B cell (primary cell): ENCODE measurements at regions not wholly inside any gene's neighbourhood (a gene's known extent, or its start where the extent isn't known, plus 50 kb on each side); places are given as distances from the start of the nearest gene placed in this dataset.

Source experiments
- ATAC-seq: fragments of 200-7000 bp; cut with Tn5 transposase; one replicate; pipeline ENCODE4 v1.10.0; 2021; ENCODE audit warnings: low read depth, mild to moderate bottlenecking, moderate number of reproducible peaks, moderate library complexity
- CTCF ChIA-PET: fragments of 350-600 bp; sonication (Branson Sonifier 250); formaldehyde crosslinking; loops from one replicate; lab custom pipeline; 2021; ENCODE audit warnings: antibody characterized with exemption, inconsistent platforms; lab: Charles Lee
- POLR2A ChIA-PET: fragments of 350-600 bp; sonication (Branson Sonifier 250); formaldehyde crosslinking; loops from one replicate; lab custom pipeline; 2021; ENCODE audit warnings: antibody characterized with exemption; lab: Charles Lee
- DNase-seq: peaks from one replicate; pipeline ENCODE4 v3.0.0; 2013
- H2AFZ ChIP-seq: 2 replicates; pipeline ENCODE4 v1.6.1; 2012; ENCODE audit warnings: mild to moderate bottlenecking, low read depth, low read length; ENCODE audit not compliant: insufficient read depth, poor library complexity, severe bottlenecking
- H3K27ac ChIP-seq, 2 donors: 1 replicate in 1 of 2; 2 replicates in 1 of 2; pipeline ENCODE4 v1.5.1; 2012 to 2013; ENCODE audit warnings: low read length in 2 of 2, mild to moderate bottlenecking in 2 of 2, moderate library complexity in 1 of 2
- H3K27me3 ChIP-seq, 4 experiments: fragments of 200-600 bp in 1 of 4; sonication (generic) in 1 of 4; replicated peaks in 1 of 4; 1 replicate in 2 of 4; 2 replicates in 2 of 4; pipeline versions ENCODE4 v1.6.1 to v1.7.0; 2013 to 2016; ENCODE audit warnings: low read length in 3 of 4, mild to moderate bottlenecking in 2 of 4, mixed read lengths in 1 of 4, moderate library complexity in 1 of 4; ENCODE audit not compliant: insufficient read depth in 4 of 4, control insufficient read depth in 3 of 4; ENCODE audit errors: control extremely low read depth in 1 of 4
- H3K36me3 ChIP-seq, 2 experiments: replicated peaks in 1 of 2; 1 replicate in 1 of 2; 2 replicates in 1 of 2; pipeline versions ENCODE4 v1.6.1 to v1.7.1; 2013; ENCODE audit warnings: low read length in 1 of 2; ENCODE audit not compliant: insufficient read depth in 2 of 2, control insufficient read depth in 1 of 2; ENCODE audit errors: control extremely low read depth in 1 of 2, extremely low read depth in 1 of 2
- H3K4me1 ChIP-seq, 2 donors: fragments of 200-600 bp in 1 of 2; sonication (generic) in 1 of 2; 1 replicate in 1 of 2; 2 replicates in 1 of 2; pipeline versions ENCODE4 v1.5.1 to v1.6.1; 2013 to 2017; ENCODE audit warnings: low read length in 2 of 2; ENCODE audit not compliant: control insufficient read depth in 2 of 2, insufficient read depth in 2 of 2
- H3K4me2 ChIP-seq: replicated peaks from 2 replicates; pipeline ENCODE3; 2012; ENCODE audit warnings: mild to moderate bottlenecking, low read depth, low read length; ENCODE audit not compliant: poor library complexity, severe bottlenecking
- H3K4me3 ChIP-seq, 5 experiments: fragments of 200-600 bp in 1 of 5; sonication (generic) in 1 of 5; 1 replicate in 3 of 5; 2 replicates in 2 of 5; pipeline versions ENCODE4 v1.5.1 to v1.7.0; 2011 to 2016; ENCODE audit warnings: low read length in 4 of 5, mild to moderate bottlenecking in 4 of 5, low read depth in 2 of 5, control low read depth in 1 of 5, moderate library complexity in 1 of 5; ENCODE audit not compliant: insufficient read depth in 1 of 5; ENCODE audit errors: control extremely low read depth in 1 of 5, extremely low read depth in 1 of 5
- H3K79me2 ChIP-seq: fragments of 200-600 bp; sonication (generic); one replicate; pipeline ENCODE4 v1.6.0; 2016; ENCODE audit warnings: low read length; ENCODE audit not compliant: control insufficient read depth, insufficient read depth
- H3K9ac ChIP-seq: fragments of 200-600 bp; sonication (generic); 2 replicates; pipeline ENCODE4 v1.6.1; 2017; ENCODE audit warnings: mild to moderate bottlenecking, low read length, moderate library complexity
- H3K9me3 ChIP-seq, 3 donors: one replicate each; pipeline versions ENCODE4 v1.6.1 to v1.7.1; 2013; ENCODE audit warnings: low read length in 2 of 3; ENCODE audit not compliant: control insufficient read depth in 2 of 3, insufficient read depth in 1 of 3; ENCODE audit errors: control extremely low read depth in 1 of 3
- H4K20me1 ChIP-seq: 2 replicates; pipeline ENCODE4 v1.6.0; 2012; ENCODE audit warnings: mild to moderate bottlenecking, low read length; ENCODE audit not compliant: insufficient read depth, control insufficient read depth, poor library complexity, severe bottlenecking
- H3K27ac Mint-ChIP-seq: one replicate; pipeline ENCODE4 v1.8.0; 2021; ENCODE audit warnings: mixed read lengths
- H3K27me3 Mint-ChIP-seq: one replicate; pipeline ENCODE4 v1.8.0; 2021; ENCODE audit warnings: mixed read lengths
- H3K4me1 Mint-ChIP-seq: one replicate; pipeline ENCODE4 v1.8.0; 2021; ENCODE audit warnings: mixed read lengths
- H3K4me3 Mint-ChIP-seq: one replicate; pipeline ENCODE4 v1.8.0; 2021; ENCODE audit warnings: mixed read lengths
- H3K9me3 Mint-ChIP-seq: one replicate; pipeline ENCODE4 v1.8.0; 2022; ENCODE audit warnings: mixed read lengths; ENCODE audit not compliant: insufficient read depth
- EZH2 ChIP-seq: IDR thresholded peaks from 2 replicates; pipeline ENCODE4 v1.6.1; 2012; ENCODE audit warnings: borderline replicate concordance, low read depth, mild to moderate bottlenecking, moderate library complexity, low read length; ENCODE audit not compliant: insufficient read depth, poor library complexity, severe bottlenecking
- WGBS: methylation state at CpG from one replicate; pipeline ENCODE4 v1.1.5; 2013; ENCODE audit warnings: missing lambda C conversion rate; ENCODE audit not compliant: insufficient coverage; 5-methylcytosine and 5-hydroxymethylcytosine counted together
- intact Hi-C: fragments of 100-400 bp; cut with micrococcal nuclease; formaldehyde crosslinking; loops from one replicate; pipeline ENCODE4 v1.10.0; 2022
- TF ChIP-seq, protein P1 (sequence below): fragments of 200-600 bp; IDR thresholded peaks from one replicate; pipeline ENCODE4 v1.8.0; 2022; ENCODE audit warnings: antibody characterized with exemption, mild to moderate bottlenecking

DNA sequence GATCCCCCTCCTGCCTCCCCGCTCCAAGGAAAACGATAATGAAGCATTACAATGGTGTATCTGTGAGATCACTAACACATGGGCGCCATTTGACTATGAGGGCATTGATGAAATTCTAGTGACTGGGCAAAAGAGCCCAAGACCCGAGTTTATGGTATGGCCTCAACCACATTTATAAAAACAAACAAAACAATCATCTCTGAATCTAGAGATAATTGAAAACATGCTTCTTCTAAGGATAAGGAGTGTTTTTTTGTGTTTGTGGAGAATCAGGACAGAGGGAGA lies 100.9 kb upstream of the SEMA6A start:
- peaks cover 3% of the 10 kb centered on the region for H3K9me3 Mint-ChIP-seq
- no peaks in the 10 kb centered on the region for H3K79me2 ChIP-seq
- H4K20me1 ChIP-seq: no peaks in the 10 kb centered on the region
- ATAC-seq (no peak), DNase-seq (no peak)
- H3K9me3 ChIP-seq: no peaks in the 10 kb centered on the region
- no peak for TF ChIP-seq EZH2
- TF ChIP-seq, protein P1, sequence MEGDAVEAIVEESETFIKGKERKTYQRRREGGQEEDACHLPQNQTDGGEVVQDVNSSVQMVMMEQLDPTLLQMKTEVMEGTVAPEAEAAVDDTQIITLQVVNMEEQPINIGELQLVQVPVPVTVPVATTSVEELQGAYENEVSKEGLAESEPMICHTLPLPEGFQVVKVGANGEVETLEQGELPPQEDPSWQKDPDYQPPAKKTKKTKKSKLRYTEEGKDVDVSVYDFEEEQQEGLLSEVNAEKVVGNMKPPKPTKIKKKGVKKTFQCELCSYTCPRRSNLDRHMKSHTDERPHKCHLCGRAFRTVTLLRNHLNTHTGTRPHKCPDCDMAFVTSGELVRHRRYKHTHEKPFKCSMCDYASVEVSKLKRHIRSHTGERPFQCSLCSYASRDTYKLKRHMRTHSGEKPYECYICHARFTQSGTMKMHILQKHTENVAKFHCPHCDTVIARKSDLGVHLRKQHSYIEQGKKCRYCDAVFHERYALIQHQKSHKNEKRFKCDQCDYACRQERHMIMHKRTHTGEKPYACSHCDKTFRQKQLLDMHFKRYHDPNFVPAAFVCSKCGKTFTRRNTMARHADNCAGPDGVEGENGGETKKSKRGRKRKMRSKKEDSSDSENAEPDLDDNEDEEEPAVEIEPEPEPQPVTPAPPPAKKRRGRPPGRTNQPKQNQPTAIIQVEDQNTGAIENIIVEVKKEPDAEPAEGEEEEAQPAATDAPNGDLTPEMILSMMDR: no peak
- H2AFZ ChIP-seq: no peak overlapping the region
- ChIA-PET POLR2A (no interaction called here), CTCF (no interaction called here)
- H3K9ac ChIP-seq: no peak overlapping the region
- no peak overlapping the region for H3K27ac Mint-ChIP-seq
- H3K27me3 Mint-ChIP-seq: no peaks in the 10 kb centered on the region
- no CpG with 5 or more reads among the region's 4 CpGs for WGBS
- intact Hi-C loops: no loop called here
- no peak overlapping the region for H3K4me3 ChIP-seq
- H3K27me3 ChIP-seq: no peaks in the 10 kb centered on the region
- H3K4me1 ChIP-seq: no peaks in the 10 kb centered on the region
- H3K27ac ChIP-seq: no peak overlapping the region
- no peaks in the 10 kb centered on the region for H3K36me3 ChIP-seq
- H3K4me3 Mint-ChIP-seq: no peak overlapping the region
- H3K4me1 Mint-ChIP-seq: peaks cover 2% of the 10 kb centered on the region
- H3K4me2 ChIP-seq: no peak overlapping the region

GRCh38 chr5:116674881-116675625 lies 100.4 kb upstream of the SEMA6A start:
- no peak overlapping the region for H3K4me3 ChIP-seq
- H3K4me1 Mint-ChIP-seq: peaks cover 2% of the 10 kb centered on the region
- no peak for ATAC-seq

More at GRCh38 chr5:116674881-116675625, 100.4 kb upstream of the SEMA6A start:
- 94% methylated on average over 4 of the region's 6 CpGs for WGBS
- Histone ChIP-seq H3K27me3 (no peaks in the 10 kb centered on the region), H2AFZ (no peak overlapping the region), H3K4me2 (no peak overlapping the region), H3K4me1 (no peaks in the 10 kb centered on the region), H3K79me2 (no peaks in the 10 kb centered on the region), H3K9me3 (no peaks in the 10 kb centered on the region), H3K27ac (no peak overlapping the region), H4K20me1 (no peaks in the 10 kb centered on the region), H3K9ac (no peak overlapping the region), H3K36me3 (no peaks in the 10 kb centered on the region)
- Mint-ChIP-seq H3K4me3 (no peak overlapping the region), H3K9me3 (peaks cover 3% of the 10 kb centered on the region), H3K27me3 (peaks cover 4% of the 10 kb centered on the region), H3K27ac (no peak overlapping the region)
- intact Hi-C loops: no loop called here
- TF ChIP-seq, protein P1: no peak
- TF ChIP-seq EZH2: no peak
- ChIA-PET CTCF (no interaction called here), POLR2A (no interaction called here)
- no peak for DNase-seq
